Neuron (in vitro differentiated cells): ENCODE measurements at regions not wholly inside any gene's neighbourhood (a gene's known extent, or its start where the extent isn't known, plus 50 kb on each side); places are given as distances from the start of the nearest gene placed in this dataset.
"Not testable (repeated sequence)": the region's sequence is repeated elsewhere in the genome, so short reads cannot be mapped to it uniquely, and the experiment has no call there.

Experiments
- H2AFZ ChIP-seq: one replicate; pipeline ENCODE4 v1.6.1; 2013; ENCODE audit warnings: low read depth, mild to moderate bottlenecking, inconsistent platforms, low read length, moderate library complexity
- H3K27me3 ChIP-seq: one replicate; pipeline ENCODE4 v1.6.1; 2013; ENCODE audit warnings: low read length; ENCODE audit not compliant: insufficient read depth
- H3K36me3 ChIP-seq: one replicate; pipeline ENCODE4 v1.6.1; 2013; ENCODE audit warnings: low read length; ENCODE audit not compliant: insufficient read depth
- H3K4me1 ChIP-seq: one replicate; pipeline ENCODE4 v1.6.1; 2013; ENCODE audit warnings: low read length; ENCODE audit not compliant: insufficient read depth
- H3K4me3 ChIP-seq: 2 replicates; pipeline ENCODE4 v1.5.1; 2013; ENCODE audit warnings: mild to moderate bottlenecking, low read length, moderate library complexity
- H3K9me3 ChIP-seq: one replicate; pipeline ENCODE4 v1.6.1; 2013; ENCODE audit warnings: low read length

- no peak overlapping the region for H2AFZ ChIP-seq
- H3K4me3 ChIP-seq, result no peak overlapping the region
- H3K27me3 ChIP-seq, result no peaks in the 10 kb centered on the region
- peaks cover 14% of the 10 kb centered on the region for H3K9me3 ChIP-seq
- no peaks in the 10 kb centered on the region for H3K36me3 ChIP-seq
- peaks cover 7% of the 10 kb centered on the region for H3K4me1 ChIP-seq
Observed at GRCh38 chr7:39758234-39758970, 135.0 kb downstream of the RALA start.

- H3K9me3 ChIP-seq, result peaks cover 11% of the 10 kb centered on the region
- no peaks in the 10 kb centered on the region for H3K36me3 ChIP-seq
- H2AFZ ChIP-seq, result no peak overlapping the region
- H3K27me3 ChIP-seq, result no peaks in the 10 kb centered on the region
- H3K4me1 ChIP-seq, result peaks cover 7% of the 10 kb centered on the region
- H3K4me3 ChIP-seq, result no peak overlapping the region
Observed at GRCh38 chr7:39761449-39761848, 138.1 kb downstream of the RALA start.

GRCh38 chr7:39762466-39762865 lies 139.1 kb downstream of the RALA start:
- not testable (repeated sequence) for H3K27me3 ChIP-seq, H3K4me1 ChIP-seq, H2AFZ ChIP-seq, H3K9me3 ChIP-seq, H3K36me3 ChIP-seq, H3K4me3 ChIP-seq

- not testable (repeated sequence) for H3K36me3 ChIP-seq, H3K4me3 ChIP-seq, H3K9me3 ChIP-seq, H3K27me3 ChIP-seq, H2AFZ ChIP-seq, H3K4me1 ChIP-seq
Observed at GRCh38 chr7:39762881-39763280, 139.5 kb downstream of the RALA start.

GRCh38 chr7:39765833-39766232 lies 142.5 kb downstream of the RALA start:
- H3K4me3 ChIP-seq, H3K4me1 ChIP-seq, H3K36me3 ChIP-seq, H2AFZ ChIP-seq, H3K9me3 ChIP-seq, H3K27me3 ChIP-seq: not testable (repeated sequence)

GRCh38 chr7:39768439-39768838 lies 145.1 kb downstream of the RALA start:
- H3K36me3 ChIP-seq, H3K9me3 ChIP-seq, H2AFZ ChIP-seq, H3K4me3 ChIP-seq, H3K4me1 ChIP-seq, H3K27me3 ChIP-seq: not testable (repeated sequence)

GRCh38 chr7:39774341-39774851 lies 151.0 kb downstream of the RALA start:
- not testable (repeated sequence) for H3K36me3 ChIP-seq, H3K9me3 ChIP-seq, H3K27me3 ChIP-seq, H3K4me1 ChIP-seq, H2AFZ ChIP-seq, H3K4me3 ChIP-seq

- not testable (repeated sequence) for H2AFZ ChIP-seq, H3K27me3 ChIP-seq, H3K4me3 ChIP-seq, H3K4me1 ChIP-seq, H3K36me3 ChIP-seq, H3K9me3 ChIP-seq
Observed at GRCh38 chr7:39781557-39781956, 158.2 kb downstream of the RALA start.

GRCh38 chr7:39786440-39786839 lies 163.1 kb downstream of the RALA start:
- H3K36me3 ChIP-seq, H3K9me3 ChIP-seq, H2AFZ ChIP-seq: not testable (repeated sequence)

GRCh38 chr7:39791035-39791434 lies 159.0 kb upstream of the CDK13 start:
- H3K4me3 ChIP-seq, H3K4me1 ChIP-seq, H3K9me3 ChIP-seq, H2AFZ ChIP-seq, H3K27me3 ChIP-seq, H3K36me3 ChIP-seq: not testable (repeated sequence)

More at GRCh38 chr7:39786440-39786839, 163.1 kb downstream of the RALA start:
- not testable (repeated sequence) for H3K27me3 ChIP-seq, H3K4me1 ChIP-seq, H3K4me3 ChIP-seq

GRCh38 chr7:39791911-39792310 lies 158.1 kb upstream of the CDK13 start:
- H2AFZ ChIP-seq, H3K9me3 ChIP-seq, H3K4me3 ChIP-seq, H3K27me3 ChIP-seq, H3K36me3 ChIP-seq, H3K4me1 ChIP-seq: not testable (repeated sequence)

GRCh38 chr7:39793026-39793425 lies 157.0 kb upstream of the CDK13 start:
- not testable (repeated sequence) for H2AFZ ChIP-seq, H3K36me3 ChIP-seq, H3K4me3 ChIP-seq, H3K27me3 ChIP-seq, H3K4me1 ChIP-seq, H3K9me3 ChIP-seq

GRCh38 chr7:39793851-39794250 lies 156.2 kb upstream of the CDK13 start:
- H3K9me3 ChIP-seq, H3K4me3 ChIP-seq, H3K36me3 ChIP-seq, H3K4me1 ChIP-seq, H2AFZ ChIP-seq, H3K27me3 ChIP-seq: not testable (repeated sequence)

GRCh38 chr7:39796947-39797346 lies 153.1 kb upstream of the CDK13 start:
- not testable (repeated sequence) for H3K27me3 ChIP-seq, H3K36me3 ChIP-seq, H2AFZ ChIP-seq, H3K4me1 ChIP-seq, H3K4me3 ChIP-seq, H3K9me3 ChIP-seq
